Endothelial cell of umbilical vein (primary cell): ENCODE measurements at regions not wholly inside any gene's neighbourhood (a gene's known extent, or its start where the extent isn't known, plus 50 kb on each side); places are given as distances from the start of the nearest gene placed in this dataset.
A peak's percentile ranks its signal among the peaks of the same experiment; 100 is the strongest.

ENCODE experiments used
- BruUV-seq: library from RNA; stranded (reverse); fragments of 400-500 nt; replicated peaks from 2 replicates; lab custom pipeline; 2021; lab: Mats Ljungman, UMichigan
- CTCF ChIA-PET: fragments of 300-600, 350-600 bp; sonication (Branson Sonifier 250); formaldehyde crosslinking; loops from one replicate; lab custom pipeline; 2021; ENCODE audit warnings: antibody characterized with exemption, inconsistent platforms; lab: Charles Lee
- POLR2A ChIA-PET: fragments of 300-600, 350-600 bp; sonication (Branson Sonifier 250); formaldehyde crosslinking; loops from one replicate; lab custom pipeline; 2021; ENCODE audit warnings: antibody characterized with exemption, inconsistent platforms; lab: Charles Lee
- DNase-seq: peaks from one replicate; pipeline ENCODE4 v3.0.0-alpha.2; 2011; ENCODE audit warnings: low read depth, low spot score
- FAIRE-seq: peaks from 2 replicates; lab custom pipeline; 2011; peaks lifted over from hg19 to GRCh38; lab: Jason Lieb, UNC
- H2AFZ ChIP-seq: 2 replicates; pipeline ENCODE4 v1.6.0; 2012; ENCODE audit warnings: low read depth, low read length, control low read depth, inconsistent platforms
- H3K27ac ChIP-seq: 2 replicates; pipeline ENCODE4 v1.5.1; 2011; ENCODE audit warnings: low read depth, mild to moderate bottlenecking, control low read depth, low read length, moderate library complexity; ENCODE audit not compliant: insufficient read depth
- H3K27me3 ChIP-seq, 2 experiments: 2 replicates each; pipeline versions ENCODE4 v1.6.0 to v1.6.1; 2011; ENCODE audit warnings: low read length in 2 of 2, mixed read lengths in 1 of 2; ENCODE audit not compliant: control insufficient read depth in 2 of 2, insufficient read depth in 2 of 2
- H3K36me3 ChIP-seq, 2 experiments: 2 replicates in 1 of 2; 3 replicates in 1 of 2; pipeline ENCODE4 v1.5.1; 2011; ENCODE audit warnings: low read length in 2 of 2, mild to moderate bottlenecking in 1 of 2, moderate library complexity in 1 of 2; ENCODE audit not compliant: control insufficient read depth in 2 of 2, insufficient read depth in 2 of 2; ENCODE audit errors: extremely low read depth in 1 of 2
- H3K4me1 ChIP-seq: 3 replicates; pipeline ENCODE4 v1.5.1; 2011; ENCODE audit warnings: mild to moderate bottlenecking, low read length; ENCODE audit not compliant: control insufficient read depth, insufficient read depth; ENCODE audit errors: extremely low read depth
- H3K4me2 ChIP-seq: 2 replicates; pipeline ENCODE4 v1.6.1; 2011; ENCODE audit warnings: low read length, control low read depth, mixed read lengths; ENCODE audit not compliant: insufficient read depth
- H3K4me3 ChIP-seq, 3 experiments: fragments of 200-600 bp in 1 of 3; sonication (generic), shearing (Covaris generic) in 1 of 3; replicated peaks in 1 of 3; 2 replicates each; pipeline ENCODE4 v1.5.1; 2011 to 2016; ENCODE audit warnings: control low read depth in 3 of 3, low read length in 3 of 3, mild to moderate bottlenecking in 2 of 3, inconsistent platforms in 1 of 3, low read depth in 1 of 3, moderate library complexity in 1 of 3; ENCODE audit not compliant: insufficient read depth in 1 of 3
- H3K79me2 ChIP-seq: 2 replicates; pipeline ENCODE4 v1.6.0; 2012; ENCODE audit warnings: low read length, inconsistent platforms; ENCODE audit not compliant: control insufficient read depth, insufficient read depth
- H3K9ac ChIP-seq: replicated peaks from 2 replicates; pipeline ENCODE3; 2011; ENCODE audit warnings: low read length, control low read depth; ENCODE audit not compliant: insufficient read depth; ENCODE audit errors: extremely low read depth
- H3K9me1 ChIP-seq: replicated peaks from 3 replicates; pipeline ENCODE4 v1.6.0; 2011; ENCODE audit warnings: mild to moderate bottlenecking, low read length; ENCODE audit not compliant: control insufficient read depth, insufficient read depth; ENCODE audit errors: extremely low read depth
- H3K9me3 ChIP-seq: replicated peaks from 2 replicates; pipeline ENCODE4 v1.5.1; 2012; ENCODE audit warnings: low read length, inconsistent platforms; ENCODE audit not compliant: control insufficient read depth, insufficient read depth
- H4K20me1 ChIP-seq: replicated peaks from 2 replicates; pipeline ENCODE3; 2011; ENCODE audit warnings: mild to moderate bottlenecking, low read length; ENCODE audit not compliant: control insufficient read depth, insufficient read depth; ENCODE audit errors: extremely low read depth
- EZH2 ChIP-seq: IDR thresholded peaks from 2 replicates; pipeline ENCODE4 v1.6.1; 2012; ENCODE audit warnings: borderline replicate concordance, low read depth, mild to moderate bottlenecking, moderate library complexity, low read length, inconsistent platforms; ENCODE audit not compliant: severe bottlenecking
- FOS ChIP-seq: IDR thresholded peaks from 2 replicates; pipeline ENCODE4 v1.6.1; 2011; ENCODE audit warnings: mild to moderate bottlenecking, low read length, moderate library complexity, borderline replicate concordance; ENCODE audit not compliant: insufficient read depth
- GATA2 ChIP-seq: IDR thresholded peaks from 2 replicates; pipeline ENCODE4 v1.7.0; 2011; ENCODE audit warnings: low read depth, mild to moderate bottlenecking, moderate library complexity, mixed read lengths, low read length; ENCODE audit not compliant: insufficient read length, insufficient read depth
- JUN ChIP-seq: IDR thresholded peaks from 2 replicates; pipeline ENCODE4 v1.6.1; 2011; ENCODE audit warnings: borderline replicate concordance, low read depth; ENCODE audit not compliant: insufficient read length, insufficient read depth
- MYC ChIP-seq: IDR thresholded peaks from one replicate; pipeline ENCODE4 v1.6.1; 2011; ENCODE audit warnings: mild to moderate bottlenecking, low read depth, low read length
- POLR2A ChIP-seq: IDR thresholded peaks from 2 replicates; pipeline ENCODE4 v1.6.1; 2012; ENCODE audit warnings: low read depth, mild to moderate bottlenecking, control low read depth, low read length
- POLR2AphosphoS5 ChIP-seq: IDR thresholded peaks from 2 replicates; pipeline ENCODE4 v1.6.1; 2012; ENCODE audit warnings: low read depth, mild to moderate bottlenecking, control low read depth, low read length, moderate library complexity; ENCODE audit not compliant: insufficient read depth
- dilution Hi-C: fragments of 300-500 bp; cut with MboI; formaldehyde crosslinking; loops from one replicate; pipeline ENCODE4 v1.15.0; 2019; ENCODE audit warnings: low sequenced_read_pairs; ENCODE audit not compliant: extremely low pct_ligation_motif_present
- intact Hi-C: fragments of 100-400 bp; cut with micrococcal nuclease; formaldehyde crosslinking; loops from one replicate; pipeline ENCODE4 v1.10.0; 2022
- TF ChIP-seq, protein P1 (sequence below): IDR thresholded peaks from 2 replicates; pipeline ENCODE4 v1.6.1; 2011; ENCODE audit not compliant: insufficient read depth, insufficient read length
- TF ChIP-seq, protein P2 (sequence below), 2 donors: IDR thresholded peaks; 1 replicate in 1 of 2; 2 replicates in 1 of 2; pipeline ENCODE4 v1.5.1; 2011; ENCODE audit warnings: low read length in 2 of 2, mild to moderate bottlenecking in 2 of 2, moderate library complexity in 2 of 2, control low read depth in 1 of 2, inconsistent platforms in 1 of 2, low read depth in 1 of 2; ENCODE audit not compliant: insufficient read depth in 1 of 2; ENCODE audit errors: extremely low read depth in 1 of 2

DNA sequence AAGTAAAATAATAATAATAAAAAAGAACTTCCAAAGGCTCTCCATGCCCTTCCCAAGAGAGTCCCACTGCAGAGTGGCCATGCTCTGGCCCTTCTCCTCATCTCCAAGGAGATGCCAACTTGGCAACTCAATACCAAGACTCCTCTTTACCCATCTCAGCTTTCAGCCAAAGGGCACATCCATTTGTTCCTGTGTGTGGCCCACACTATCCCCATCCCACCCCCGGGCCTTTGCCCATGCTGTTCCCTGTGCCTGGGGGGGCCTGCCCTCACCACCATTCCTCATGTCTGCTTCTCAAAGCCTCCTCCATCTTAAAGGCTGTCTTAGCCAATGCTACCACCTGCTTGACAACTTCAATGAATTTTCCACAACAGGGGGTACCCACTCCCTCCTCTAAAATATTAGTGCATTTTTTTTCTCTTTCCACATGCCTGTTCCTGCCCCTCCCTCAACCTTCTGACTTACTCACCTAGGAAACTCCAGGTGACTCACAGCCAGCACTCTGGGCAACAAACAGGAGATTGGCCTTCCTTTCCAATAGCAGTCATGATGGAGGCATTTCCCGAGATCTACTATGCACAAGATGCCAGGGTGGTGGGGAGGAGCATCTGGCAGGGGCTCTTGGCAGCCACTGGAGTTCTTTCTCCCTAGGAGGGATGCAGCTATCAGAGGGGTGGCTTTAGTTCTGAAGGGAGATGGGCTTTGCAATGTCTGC, 109.4 kb upstream of the SMAD3 start:
- Histone ChIP-seq H3K36me3 (no peaks in the 10 kb centered on the region), H3K27me3 (no peaks in the 10 kb centered on the region), H3K9ac (no peak overlapping the region), H3K27ac (peak overlapping the region; percentile 59), H3K4me2 (no peak overlapping the region), H3K79me2 (no peaks in the 10 kb centered on the region), H4K20me1 (no peaks in the 10 kb centered on the region), H3K9me1 (no peaks in the 10 kb centered on the region), H3K4me3 (no peak overlapping the region), H2AFZ (peak overlapping the region; percentile 3), H3K4me1 (peaks cover 24% of the 10 kb centered on the region), H3K9me3 (no peaks in the 10 kb centered on the region)
- BruUV-seq = no TSS peak
- DNase-seq (peak; percentile 85), FAIRE-seq (peak; percentile 88)
- dilution Hi-C loops (no loop called here), intact Hi-C loops (loop anchor here (2.0 to 5.0 kb wide), 4 partner anchors 25 to 221 kb away; no protein-coding TSS in a partner anchor)
- TF ChIP-seq, protein P1, sequence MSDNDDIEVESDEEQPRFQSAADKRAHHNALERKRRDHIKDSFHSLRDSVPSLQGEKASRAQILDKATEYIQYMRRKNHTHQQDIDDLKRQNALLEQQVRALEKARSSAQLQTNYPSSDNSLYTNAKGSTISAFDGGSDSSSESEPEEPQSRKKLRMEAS = no peak
- TF ChIP-seq FOS = peak; percentile 97
- no peak for TF ChIP-seq MYC
- TF ChIP-seq JUN = peak; percentile 81
- no peak for TF ChIP-seq POLR2A
- no peak for TF ChIP-seq GATA2
- no peak for TF ChIP-seq EZH2
- TF ChIP-seq, protein P2, sequence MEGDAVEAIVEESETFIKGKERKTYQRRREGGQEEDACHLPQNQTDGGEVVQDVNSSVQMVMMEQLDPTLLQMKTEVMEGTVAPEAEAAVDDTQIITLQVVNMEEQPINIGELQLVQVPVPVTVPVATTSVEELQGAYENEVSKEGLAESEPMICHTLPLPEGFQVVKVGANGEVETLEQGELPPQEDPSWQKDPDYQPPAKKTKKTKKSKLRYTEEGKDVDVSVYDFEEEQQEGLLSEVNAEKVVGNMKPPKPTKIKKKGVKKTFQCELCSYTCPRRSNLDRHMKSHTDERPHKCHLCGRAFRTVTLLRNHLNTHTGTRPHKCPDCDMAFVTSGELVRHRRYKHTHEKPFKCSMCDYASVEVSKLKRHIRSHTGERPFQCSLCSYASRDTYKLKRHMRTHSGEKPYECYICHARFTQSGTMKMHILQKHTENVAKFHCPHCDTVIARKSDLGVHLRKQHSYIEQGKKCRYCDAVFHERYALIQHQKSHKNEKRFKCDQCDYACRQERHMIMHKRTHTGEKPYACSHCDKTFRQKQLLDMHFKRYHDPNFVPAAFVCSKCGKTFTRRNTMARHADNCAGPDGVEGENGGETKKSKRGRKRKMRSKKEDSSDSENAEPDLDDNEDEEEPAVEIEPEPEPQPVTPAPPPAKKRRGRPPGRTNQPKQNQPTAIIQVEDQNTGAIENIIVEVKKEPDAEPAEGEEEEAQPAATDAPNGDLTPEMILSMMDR (IDR thresholded peaks at IDR 0.05; ENCODE audit: extremely low read depth in 1 of 2, insufficient read depth in 1 of 2, low read depth in 1 of 2, low read length in 2 of 2) = no peak
- TF ChIP-seq POLR2AphosphoS5 = peak; percentile 79
- ChIA-PET CTCF (interaction anchor here (1.1 to 2.1 kb wide), 2 partner anchors 10 to 225 kb away, joined by 3 to 5 read pairs; no protein-coding TSS in a partner anchor), POLR2A (no interaction called here)
